MM.1S (cell line): ENCODE measurements at regions not wholly inside any gene's neighbourhood (a gene's known extent, or its start where the extent isn't known, plus 50 kb on each side); places are given as distances from the start of the nearest gene placed in this dataset.

Experiments
- DNase-seq: peaks from one replicate; pipeline ENCODE4 v3.0.0-alpha.2; 2015
- H2AFZ ChIP-seq: fragments of 300-600 bp; sonication (generic); 2 replicates; pipeline ENCODE4 v1.6.0; 2016; ENCODE audit warnings: antibody characterized with exemption, low read length
- H3F3A ChIP-seq: fragments of 300-600 bp; sonication (generic); 2 replicates; pipeline ENCODE4 v1.6.1; 2016; ENCODE audit warnings: mild to moderate bottlenecking, antibody characterized with exemption, low read length, moderate library complexity, mixed read lengths; ENCODE audit not compliant: insufficient read depth
- H3K27ac ChIP-seq: fragments of 300-600 bp; sonication (generic); 2 replicates; pipeline ENCODE4 v1.5.1; 2016; ENCODE audit warnings: mild to moderate bottlenecking, low read length
- H3K27me3 ChIP-seq: fragments of 300-600 bp; sonication (generic); replicated peaks from 2 replicates; pipeline ENCODE4 v1.6.0; 2016; ENCODE audit warnings: low read length; ENCODE audit not compliant: insufficient read depth
- H3K36me3 ChIP-seq: fragments of 300-600 bp; sonication (generic); replicated peaks from 2 replicates; pipeline ENCODE4 v1.6.1; 2016; ENCODE audit warnings: mild to moderate bottlenecking, low read length, mixed read lengths; ENCODE audit not compliant: insufficient read depth
- H3K4me1 ChIP-seq: fragments of 300-600 bp; sonication (generic); 2 replicates; pipeline ENCODE4 v1.6.1; 2016; ENCODE audit warnings: low read length, mixed read lengths
- H3K4me2 ChIP-seq: fragments of 300-600 bp; sonication (generic); 2 replicates; pipeline ENCODE4 v1.6.0; 2016; ENCODE audit warnings: low read depth, low read length
- H3K4me3 ChIP-seq: fragments of 300-600 bp; sonication (generic); 2 replicates; pipeline ENCODE4 v1.5.1; 2016; ENCODE audit warnings: low read length, mixed read lengths
- H3K79me2 ChIP-seq: fragments of 300-600 bp; sonication (generic); 2 replicates; pipeline ENCODE4 v1.6.1; 2016; ENCODE audit warnings: mixed run types, low read length, mixed read lengths
- H3K9ac ChIP-seq: fragments of 300-600 bp; sonication (generic); 2 replicates; pipeline ENCODE4 v1.6.1; 2016; ENCODE audit warnings: low read length, mixed read lengths
- H3K9me2 ChIP-seq: fragments of 300-600 bp; sonication (generic); replicated peaks from 2 replicates; pipeline ENCODE4 v1.6.1; 2016; ENCODE audit warnings: mild to moderate bottlenecking, low read length, mixed read lengths; ENCODE audit not compliant: insufficient read depth
- H3K9me3 ChIP-seq: fragments of 300-600 bp; sonication (generic); replicated peaks from 2 replicates; pipeline ENCODE4 v1.6.1; 2016; ENCODE audit warnings: mild to moderate bottlenecking, low read length, mixed read lengths; ENCODE audit not compliant: insufficient read depth
- H4K20me1 ChIP-seq: fragments of 300-600 bp; sonication (generic); 2 replicates; pipeline ENCODE4 v1.6.1; 2016; ENCODE audit warnings: mild to moderate bottlenecking, low read length, moderate library complexity, mixed read lengths; ENCODE audit not compliant: insufficient read depth
- EZH2 ChIP-seq: fragments of 300-600 bp; sonication (generic); optimal IDR thresholded peaks from 2 replicates; pipeline ENCODE3; 2017; ENCODE audit warnings: low read depth, mild to moderate bottlenecking, antibody characterized with exemption, low read length, mixed read lengths
- EZH2phosphoT487 ChIP-seq: fragments of 300-600 bp; sonication (generic); IDR thresholded peaks from 2 replicates; pipeline ENCODE4 v1.6.1; 2018; ENCODE audit warnings: antibody characterized with exemption, low read length
- TF ChIP-seq, protein P1 (sequence below): fragments of 300-600 bp; sonication (generic); IDR thresholded peaks from 2 replicates; pipeline ENCODE4 v1.5.1; 2016; ENCODE audit warnings: antibody characterized with exemption, low read length, mixed read lengths

DNA sequence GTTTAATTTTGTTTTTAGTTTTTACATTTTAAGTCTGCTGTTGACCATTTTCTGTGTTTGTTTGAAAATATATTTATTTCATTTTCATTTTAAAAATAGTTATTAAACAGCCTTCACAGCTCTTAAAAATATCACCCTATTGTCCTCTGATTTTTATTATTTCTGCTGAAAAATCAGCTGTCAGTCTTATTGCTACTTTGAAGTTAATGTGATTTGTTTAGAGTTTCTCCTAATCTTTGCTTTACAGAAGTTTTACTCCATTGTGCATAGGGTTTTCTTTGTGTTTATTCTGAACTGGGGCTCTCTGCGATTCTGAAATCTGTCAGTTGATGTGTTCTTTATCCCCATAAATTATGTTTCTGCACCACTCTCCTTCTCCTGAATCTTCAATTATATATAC lies 486.3 kb downstream of the SOX5 start:
- no peak for DNase-seq
- Histone ChIP-seq H3K27me3 (no peaks in the 10 kb centered on the region), H3K36me3 (no peaks in the 10 kb centered on the region), H3K9me2 (no peaks in the 10 kb centered on the region), H3K79me2 (no peaks in the 10 kb centered on the region), H4K20me1 (no peaks in the 10 kb centered on the region), H3K4me1 (no peaks in the 10 kb centered on the region), H3K4me3 (no peak overlapping the region), H3K27ac (no peak overlapping the region), H3K9ac (no peak overlapping the region), H2AFZ (no peak overlapping the region), H3F3A (no peaks in the 10 kb centered on the region), H3K9me3 (no peaks in the 10 kb centered on the region), H3K4me2 (no peak overlapping the region)
- TF ChIP-seq EZH2phosphoT487 (no peak), EZH2 (no peak)

DNA sequence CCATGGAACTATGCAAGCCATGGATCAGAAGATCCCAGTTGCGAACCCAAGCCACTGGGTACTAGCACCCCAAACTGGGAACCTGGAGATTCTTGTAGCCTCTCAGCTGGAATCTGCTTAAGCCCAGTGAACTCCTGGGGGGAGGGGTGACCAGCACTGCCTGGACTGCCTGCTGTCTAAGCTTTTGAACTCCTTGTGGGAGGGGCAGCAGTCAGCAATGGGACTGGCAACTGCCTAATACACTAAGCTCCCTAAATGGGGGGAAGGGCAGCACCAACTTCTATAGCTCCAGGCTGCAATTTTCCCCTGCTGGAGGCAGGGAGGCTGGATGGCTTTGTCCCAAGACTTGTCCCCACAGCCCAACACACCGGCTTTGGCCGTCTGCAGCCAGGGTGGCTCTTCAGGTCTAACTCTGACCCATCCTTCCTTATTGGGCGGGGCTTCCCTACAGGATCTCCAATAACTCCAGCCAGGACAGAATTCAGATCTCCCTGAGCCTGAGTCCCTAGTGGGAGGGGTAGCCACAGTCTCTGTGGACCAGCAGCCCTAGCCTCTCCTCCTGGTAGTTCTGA lies 485.1 kb downstream of the SOX5 start:
- no peaks in the 10 kb centered on the region for H3K9me3 ChIP-seq
- H3K9ac ChIP-seq = no peak overlapping the region
- no peaks in the 10 kb centered on the region for H4K20me1 ChIP-seq
- no peak for TF ChIP-seq EZH2
- no peak for TF ChIP-seq EZH2phosphoT487
- TF ChIP-seq, protein P1, sequence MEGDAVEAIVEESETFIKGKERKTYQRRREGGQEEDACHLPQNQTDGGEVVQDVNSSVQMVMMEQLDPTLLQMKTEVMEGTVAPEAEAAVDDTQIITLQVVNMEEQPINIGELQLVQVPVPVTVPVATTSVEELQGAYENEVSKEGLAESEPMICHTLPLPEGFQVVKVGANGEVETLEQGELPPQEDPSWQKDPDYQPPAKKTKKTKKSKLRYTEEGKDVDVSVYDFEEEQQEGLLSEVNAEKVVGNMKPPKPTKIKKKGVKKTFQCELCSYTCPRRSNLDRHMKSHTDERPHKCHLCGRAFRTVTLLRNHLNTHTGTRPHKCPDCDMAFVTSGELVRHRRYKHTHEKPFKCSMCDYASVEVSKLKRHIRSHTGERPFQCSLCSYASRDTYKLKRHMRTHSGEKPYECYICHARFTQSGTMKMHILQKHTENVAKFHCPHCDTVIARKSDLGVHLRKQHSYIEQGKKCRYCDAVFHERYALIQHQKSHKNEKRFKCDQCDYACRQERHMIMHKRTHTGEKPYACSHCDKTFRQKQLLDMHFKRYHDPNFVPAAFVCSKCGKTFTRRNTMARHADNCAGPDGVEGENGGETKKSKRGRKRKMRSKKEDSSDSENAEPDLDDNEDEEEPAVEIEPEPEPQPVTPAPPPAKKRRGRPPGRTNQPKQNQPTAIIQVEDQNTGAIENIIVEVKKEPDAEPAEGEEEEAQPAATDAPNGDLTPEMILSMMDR = no peak
- no peak overlapping the region for H3K27ac ChIP-seq
- H3K4me2 ChIP-seq = no peak overlapping the region
- H3K36me3 ChIP-seq = no peaks in the 10 kb centered on the region
- no peaks in the 10 kb centered on the region for H3K27me3 ChIP-seq
- DNase-seq = no peak
- no peaks in the 10 kb centered on the region for H3K9me2 ChIP-seq
- no peaks in the 10 kb centered on the region for H3K79me2 ChIP-seq
- no peak overlapping the region for H3K4me3 ChIP-seq
- H3F3A ChIP-seq = no peaks in the 10 kb centered on the region
- H3K4me1 ChIP-seq = no peaks in the 10 kb centered on the region
- no peak overlapping the region for H2AFZ ChIP-seq

DNA sequence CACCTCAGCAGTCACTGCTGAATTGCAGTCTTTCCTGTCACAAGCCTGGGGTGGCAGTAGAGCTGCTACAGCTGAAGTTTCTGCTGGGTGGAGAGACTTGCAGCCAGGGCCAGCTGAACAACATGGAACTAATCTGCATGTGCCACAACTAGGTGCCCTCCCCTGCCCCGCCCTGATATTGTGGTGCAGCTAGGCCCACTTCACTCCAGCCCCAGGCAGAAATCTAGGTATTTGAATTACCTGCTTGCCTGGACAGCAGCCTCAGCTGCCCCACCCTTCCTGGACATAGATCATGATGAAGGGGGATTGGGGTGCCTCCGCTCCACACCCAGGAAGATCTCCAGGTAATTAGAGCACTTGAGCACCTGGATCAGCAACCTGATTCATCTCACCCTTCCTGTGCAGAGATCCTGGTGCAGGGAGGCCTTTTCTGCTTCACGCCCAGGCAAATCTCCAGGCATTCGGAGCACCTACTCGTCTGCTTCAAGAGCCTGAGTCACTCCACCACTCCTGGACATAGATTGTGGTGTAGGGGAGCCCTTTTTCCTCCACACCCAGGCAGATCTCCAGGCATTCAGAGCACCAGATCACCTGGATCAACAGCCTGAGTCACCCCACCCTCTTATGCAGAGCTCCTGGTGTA lies 477.0 kb downstream of the SOX5 start:
- Histone ChIP-seq H3K4me1 (no peaks in the 10 kb centered on the region), H3K4me2 (no peak overlapping the region), H3F3A (no peaks in the 10 kb centered on the region), H3K79me2 (no peaks in the 10 kb centered on the region), H3K9ac (no peak overlapping the region), H2AFZ (no peak overlapping the region), H3K9me2 (no peaks in the 10 kb centered on the region), H3K9me3 (no peaks in the 10 kb centered on the region), H3K36me3 (no peaks in the 10 kb centered on the region), H3K27ac (no peak overlapping the region), H3K4me3 (no peak overlapping the region), H3K27me3 (no peaks in the 10 kb centered on the region), H4K20me1 (no peaks in the 10 kb centered on the region)
- no peak for DNase-seq
- TF ChIP-seq, protein P1 = no peak
- TF ChIP-seq EZH2phosphoT487 = no peak
- no peak for TF ChIP-seq EZH2

DNA sequence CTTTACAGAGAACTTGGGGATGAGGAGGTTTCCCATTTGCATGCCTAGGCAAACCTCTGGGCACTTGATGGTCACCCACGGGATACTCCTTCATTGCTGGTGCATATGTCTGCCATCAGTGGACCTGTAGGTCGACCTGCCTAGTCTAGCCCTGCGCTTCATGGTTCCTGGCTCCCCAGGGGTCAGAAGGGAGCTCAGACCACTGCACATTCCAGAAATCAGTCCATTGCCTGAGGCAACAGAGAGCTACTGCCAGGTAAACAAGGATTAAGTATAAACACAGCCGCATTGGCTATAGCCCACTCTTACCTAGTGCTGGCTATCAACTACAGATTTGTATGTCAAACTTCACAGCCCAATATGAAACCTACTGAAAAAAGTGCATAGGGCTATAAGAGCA lies 476.4 kb downstream of the SOX5 start:
- Histone ChIP-seq H3K36me3 (no peaks in the 10 kb centered on the region), H3K9me3 (no peaks in the 10 kb centered on the region), H4K20me1 (no peaks in the 10 kb centered on the region), H3K9ac (no peak overlapping the region), H2AFZ (no peak overlapping the region), H3K4me1 (no peaks in the 10 kb centered on the region), H3F3A (no peaks in the 10 kb centered on the region), H3K27me3 (no peaks in the 10 kb centered on the region), H3K4me3 (no peak overlapping the region), H3K79me2 (no peaks in the 10 kb centered on the region), H3K4me2 (no peak overlapping the region), H3K9me2 (no peaks in the 10 kb centered on the region), H3K27ac (no peak overlapping the region)
- TF ChIP-seq EZH2phosphoT487 (no peak), EZH2 (no peak)
- TF ChIP-seq, protein P1 = no peak
- DNase-seq = no peak
